RWPE2 (cell line): ENCODE measurements at regions not wholly inside any gene's neighbourhood (a gene's known extent, or its start where the extent isn't known, plus 50 kb on each side); places are given as distances from the start of the nearest gene placed in this dataset.

ENCODE experiments used
- ATAC-seq: fragments of 200-7000 bp; cut with Tn5 transposase; 3 replicates; pipeline ENCODE4 v1.9.1; 2021; ENCODE audit warnings: low read depth
- DNase-seq: peaks from one replicate; pipeline ENCODE4 v3.0.0-alpha.2; 2020; ENCODE audit warnings: low spot score
- H3K27ac ChIP-seq: fragments of 450-650 bp; 2 replicates; pipeline ENCODE4 v1.5.1; 2017; ENCODE audit warnings: mild to moderate bottlenecking; ENCODE audit not compliant: poor library complexity, severe bottlenecking
- H3K27me3 ChIP-seq: fragments of 250-450 bp; sonication (Bioruptor Pico); 2 replicates; pipeline ENCODE4 v1.5.1; 2021; ENCODE audit warnings: mild to moderate bottlenecking, moderate library complexity; ENCODE audit not compliant: insufficient read depth, poor library complexity, severe bottlenecking
- H3K36me3 ChIP-seq: fragments of 250-450 bp; sonication (Bioruptor Pico); 2 replicates; pipeline ENCODE4 v1.5.1; 2020; ENCODE audit warnings: low read depth, mild to moderate bottlenecking, moderate library complexity
- H3K4me1 ChIP-seq: fragments of 250-450 bp; sonication (Bioruptor Pico); 2 replicates; pipeline ENCODE4 v1.5.1; 2021; ENCODE audit warnings: mild to moderate bottlenecking, moderate library complexity; ENCODE audit not compliant: insufficient read depth, poor library complexity, severe bottlenecking
- H3K4me3 ChIP-seq: fragments of 250-450 bp; sonication (Bioruptor Pico); 2 replicates; pipeline ENCODE4 v1.5.1; 2021; ENCODE audit warnings: mild to moderate bottlenecking, moderate library complexity; ENCODE audit not compliant: severe bottlenecking
- H3K9me3 ChIP-seq: fragments of 250-450 bp; sonication (Bioruptor Pico); 2 replicates; pipeline ENCODE4 v1.5.1; 2021; ENCODE audit warnings: mild to moderate bottlenecking, moderate library complexity; ENCODE audit not compliant: severe bottlenecking
- CTCF ChIP-seq: fragments of 450-650 bp; IDR thresholded peaks from one replicate; pipeline ENCODE4 v1.5.1; 2017; ENCODE audit warnings: mild to moderate bottlenecking, moderate library complexity; ENCODE audit not compliant: poor library complexity, severe bottlenecking

- ATAC-seq = no peak
These were observed 1608.8 kb upstream of the PCDH10 start for GRCh38 chr4:131540256-131540655.

DNA sequence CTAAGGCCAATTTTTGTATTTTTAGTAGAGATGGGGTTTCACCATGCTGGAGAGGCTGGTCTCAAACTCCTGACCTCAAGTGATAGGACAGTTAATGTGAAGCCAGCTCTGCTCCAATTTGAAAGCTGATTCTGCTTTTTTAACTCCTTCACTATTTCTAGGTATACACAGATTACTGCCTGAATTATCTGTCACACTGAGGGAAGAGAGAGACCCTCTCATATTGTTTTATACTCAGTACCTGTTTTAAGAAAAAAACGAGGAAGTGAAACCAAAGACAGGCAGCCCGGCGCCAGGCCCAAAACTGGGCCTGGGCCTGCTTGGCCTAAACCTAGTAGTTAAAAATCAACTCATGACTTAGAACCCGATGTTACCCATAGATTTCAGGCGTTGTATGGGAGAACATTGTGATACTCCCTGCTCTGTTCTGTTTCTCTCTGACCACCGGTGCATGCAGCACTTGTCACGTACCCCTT lies 1601.5 kb upstream of the PCDH10 start:
- H3K9me3 ChIP-seq = no peaks in the 10 kb centered on the region
- no peak for TF ChIP-seq CTCF
- no peak overlapping the region for H3K4me3 ChIP-seq
- DNase-seq (no peak), ATAC-seq (no peak)
- no peaks in the 10 kb centered on the region for H3K36me3 ChIP-seq
- no peaks in the 10 kb centered on the region for H3K27me3 ChIP-seq
- no peak overlapping the region for H3K27ac ChIP-seq
- no peaks in the 10 kb centered on the region for H3K4me1 ChIP-seq

More at GRCh38 chr4:131540256-131540655, 1608.8 kb upstream of the PCDH10 start:
- no peak for TF ChIP-seq CTCF
- Histone ChIP-seq H3K36me3 (no peaks in the 10 kb centered on the region), H3K27ac (no peak overlapping the region), H3K4me3 (no peak overlapping the region), H3K4me1 (no peaks in the 10 kb centered on the region), H3K27me3 (no peaks in the 10 kb centered on the region), H3K9me3 (no peaks in the 10 kb centered on the region)
- no peak for DNase-seq

GRCh38 chr4:131551306-131551705 lies 1597.8 kb upstream of the PCDH10 start:
- Histone ChIP-seq H3K27ac (no peak overlapping the region), H3K9me3 (no peaks in the 10 kb centered on the region), H3K36me3 (no peaks in the 10 kb centered on the region), H3K4me3 (no peak overlapping the region), H3K27me3 (no peaks in the 10 kb centered on the region), H3K4me1 (no peaks in the 10 kb centered on the region)
- DNase-seq (no peak), ATAC-seq (no peak)
- TF ChIP-seq CTCF = no peak

DNA sequence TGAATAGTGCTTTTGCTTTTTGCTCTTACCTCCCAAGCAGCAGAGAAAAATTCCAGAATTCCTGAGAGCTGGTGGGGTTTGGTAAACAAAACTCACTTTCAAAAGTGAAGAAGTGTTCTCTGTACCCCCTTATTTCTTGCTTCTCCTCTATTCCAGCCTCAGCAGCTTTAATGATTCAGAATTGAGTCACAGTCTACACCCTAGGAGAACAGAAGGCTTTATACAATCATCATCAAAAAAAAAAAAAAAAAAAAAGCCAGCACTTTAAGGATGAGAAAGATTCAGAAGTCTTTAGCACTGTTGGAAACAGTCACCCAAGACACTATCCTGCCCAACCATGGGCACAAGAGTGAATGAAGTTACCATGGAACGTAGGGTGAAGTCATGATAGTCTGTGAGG lies 1583.1 kb upstream of the PCDH10 start:
- ATAC-seq (no peak), DNase-seq (no peak)
- Histone ChIP-seq H3K36me3 (no peaks in the 10 kb centered on the region), H3K27ac (no peak overlapping the region), H3K4me3 (no peak overlapping the region), H3K9me3 (peaks cover 5% of the 10 kb centered on the region), H3K27me3 (no peaks in the 10 kb centered on the region), H3K4me1 (no peaks in the 10 kb centered on the region)
- no peak for TF ChIP-seq CTCF

- no peak for TF ChIP-seq CTCF
- H3K36me3 ChIP-seq = no peaks in the 10 kb centered on the region
- no peaks in the 10 kb centered on the region for H3K9me3 ChIP-seq
- ATAC-seq (peak; percentile 99), DNase-seq (peak; percentile 81)
- no peak overlapping the region for H3K4me3 ChIP-seq
- H3K27me3 ChIP-seq = no peaks in the 10 kb centered on the region
- H3K27ac ChIP-seq = peak overlapping the region; percentile 45
- H3K4me1 ChIP-seq = peaks cover 13% of the 10 kb centered on the region
These were observed 1564.5 kb upstream of the PCDH10 start for GRCh38 chr4:131584587-131584986.
